Body of pancreas (tissue), 4 donors: ENCODE measurements at regions not wholly inside any gene's neighbourhood (a gene's known extent, or its start where the extent isn't known, plus 50 kb on each side); places are given as distances from the start of the nearest gene placed in this dataset.
"Not testable (repeated sequence)": the region's sequence is repeated elsewhere in the genome, so short reads cannot be mapped to it uniquely, and the experiment has no call there.

Source experiments
- ATAC-seq: fragments of 150-250 bp; one replicate; pipeline ENCODE4 v1.9.1; 2016
- DNase-seq, 4 donors: peaks; one replicate each; pipeline ENCODE4 v3.0.0-alpha.2; 2019
- H3K27ac ChIP-seq, 4 donors: fragments of 200-600 bp; sonication (generic); 1 replicate in 3 of 4; 2 replicates in 1 of 4; pipeline versions ENCODE4 v1.5.1 to v1.6.1; 2016 to 2019; ENCODE audit warnings: mild to moderate bottlenecking in 1 of 4, mixed read lengths in 1 of 4, moderate library complexity in 1 of 4
- H3K27me3 ChIP-seq, 2 donors: fragments of 200-600 bp; sonication (generic); one replicate each; pipeline ENCODE4 v1.6.0; 2016; ENCODE audit warnings: mild to moderate bottlenecking in 1 of 2
- H3K36me3 ChIP-seq, 2 donors: fragments of 200-600 bp; sonication (generic); replicated peaks in 1 of 2; 2 replicates each; pipeline ENCODE4 v1.5.1; 2016; ENCODE audit warnings: low read depth in 2 of 2; ENCODE audit not compliant: insufficient read depth in 1 of 2
- H3K4me1 ChIP-seq: fragments of 200-600 bp; sonication (generic); one replicate; pipeline ENCODE4 v1.6.0; 2016
- H3K4me3 ChIP-seq, 2 donors: fragments of 200-600 bp; sonication (generic); 1 replicate in 1 of 2; 2 replicates in 1 of 2; pipeline ENCODE4 v1.5.1; 2016 to 2019
- H3K9me3 ChIP-seq, 3 donors: fragments of 200-600 bp; sonication (generic); 1 replicate in 2 of 3; 2 replicates in 1 of 3; pipeline ENCODE4 v1.5.1; 2016
- CTCF ChIP-seq, 7 experiments: fragments of 450-650 bp in 4 of 7; fragments of 200-600 bp in 3 of 7; sonication (generic) in 3 of 7; IDR thresholded peaks; one replicate each; pipeline ENCODE4 v1.5.1; 2016 to 2019; ENCODE audit warnings: antibody characterized with exemption in 7 of 7
- POLR2A ChIP-seq, 3 donors: fragments of 450-650 bp; IDR thresholded peaks; one replicate each; pipeline ENCODE4 v1.6.1; 2016; ENCODE audit warnings: antibody characterized with exemption in 3 of 3, mild to moderate bottlenecking in 2 of 3
- WGBS, 2 donors: methylation state at CpG; one replicate each; pipeline ENCODE4 v1.1.5; 2017; 5-methylcytosine and 5-hydroxymethylcytosine counted together
- intact Hi-C: fragments of 100-400 bp; cut with DNase I; formaldehyde crosslinking; loops from one replicate; pipeline ENCODE4 v1.15.1; 2023

- intact Hi-C loops: no loop called here
- H3K4me3 ChIP-seq: no peak overlapping the region
- no peaks in the 10 kb centered on the region for H3K36me3 ChIP-seq
- 79 to 90% methylated on average over 2 of the region's 2 CpGs for WGBS, 2 donors
- DNase-seq (no peak), ATAC-seq (no peak)
- no peak overlapping the region for H3K27ac ChIP-seq
- TF ChIP-seq POLR2A (IDR thresholded peaks at IDR 0.05) (no peak), CTCF (IDR thresholded peaks at IDR 0.05) (no peak)
- no peaks in the 10 kb centered on the region for H3K9me3 ChIP-seq
- H3K27me3 ChIP-seq: no peaks in the 10 kb centered on the region
- no peaks in the 10 kb centered on the region for H3K4me1 ChIP-seq
These were observed 72.5 kb upstream of the KIAA0040 start for GRCh38 chr1:175265091-175265490.

- H3K27ac ChIP-seq: no peak overlapping the region
- 54 to 59% methylated on average over 1 of the region's 1 CpG for WGBS, 2 donors
- TF ChIP-seq CTCF (IDR thresholded peaks at IDR 0.05) (no peak), POLR2A (IDR thresholded peaks at IDR 0.05) (no peak)
- intact Hi-C loops: no loop called here
- ATAC-seq: no peak
- no peak overlapping the region for H3K4me3 ChIP-seq
- DNase-seq: no peak
- H3K27me3 ChIP-seq: no peaks in the 10 kb centered on the region
- H3K4me1 ChIP-seq: no peaks in the 10 kb centered on the region
- H3K9me3 ChIP-seq: no peaks in the 10 kb centered on the region
- H3K36me3 ChIP-seq: no peaks in the 10 kb centered on the region
These were observed 70.0 kb upstream of the KIAA0040 start for GRCh38 chr1:175262621-175263020.

- DNase-seq, H3K4me1 ChIP-seq, H3K4me3 ChIP-seq, H3K9me3 ChIP-seq, H3K36me3 ChIP-seq, ATAC-seq, intact Hi-C loops, H3K27ac ChIP-seq, H3K27me3 ChIP-seq: not testable (repeated sequence)
- WGBS, 2 donors: 74 to 81% methylated on average over 3 of the region's 3 CpGs
These were observed 63.7 kb upstream of the KIAA0040 start for GRCh38 chr1:175256246-175256645.

- no peaks in the 10 kb centered on the region for H3K9me3 ChIP-seq
- no peak for ATAC-seq
- H3K36me3 ChIP-seq: no peaks in the 10 kb centered on the region
- H3K27ac ChIP-seq: no peak overlapping the region
- TF ChIP-seq POLR2A (IDR thresholded peaks at IDR 0.05) (no peak), CTCF (IDR thresholded peaks at IDR 0.05) (no peak)
- no peaks in the 10 kb centered on the region for H3K4me1 ChIP-seq
- H3K4me3 ChIP-seq: no peak overlapping the region
- no peak for DNase-seq
- no peaks in the 10 kb centered on the region for H3K27me3 ChIP-seq
- intact Hi-C loops: no loop called here
- WGBS, 2 donors: 88 to 91% methylated on average over 1 of the region's 1 CpG
These were observed 61.6 kb upstream of the KIAA0040 start for GRCh38 chr1:175254190-175254589.

GRCh38 chr1:175252561-175252960 is 60.0 kb upstream of the KIAA0040 start:
- no peak overlapping the region for H3K4me3 ChIP-seq
- TF ChIP-seq CTCF (IDR thresholded peaks at IDR 0.05): no peak
- TF ChIP-seq POLR2A (IDR thresholded peaks at IDR 0.05): no peak
- H3K36me3 ChIP-seq: no peaks in the 10 kb centered on the region
- intact Hi-C loops: no loop called here
- H3K27me3 ChIP-seq: no peaks in the 10 kb centered on the region
- H3K9me3 ChIP-seq: no peaks in the 10 kb centered on the region
- WGBS, 2 donors: 56 to 57% methylated on average over 2 of the region's 2 CpGs
- H3K4me1 ChIP-seq: no peaks in the 10 kb centered on the region
- no peak overlapping the region for H3K27ac ChIP-seq
- no peak for DNase-seq
- ATAC-seq: no peak
